ENCODE measurements at regions not wholly inside any gene's neighbourhood (a gene's known extent, or its start where the extent isn't known, plus 50 kb on each side); places are given as distances from the start of the nearest gene placed in this dataset.

DNA sequence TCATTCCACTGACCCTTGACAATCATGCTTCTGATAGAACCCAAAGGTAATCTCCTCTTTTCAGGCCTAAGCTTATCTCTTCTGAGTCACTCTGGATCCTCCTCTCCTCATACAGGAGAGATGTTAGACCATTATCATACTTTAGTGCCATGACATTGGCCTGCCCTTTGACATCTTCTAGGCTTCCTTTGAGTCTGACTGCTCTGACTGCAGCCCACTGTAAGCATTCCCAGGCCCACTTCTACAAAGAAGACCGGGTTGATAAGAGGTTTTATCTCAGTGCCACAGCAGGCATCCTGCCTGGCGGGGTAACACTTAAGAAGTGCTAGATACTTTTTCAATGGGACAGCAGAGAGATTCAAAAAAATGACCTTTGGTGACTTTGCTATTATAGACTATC lies 438.0 kb downstream of the KCNA4 start:
- TF ChIP-seq, protein P1, sequence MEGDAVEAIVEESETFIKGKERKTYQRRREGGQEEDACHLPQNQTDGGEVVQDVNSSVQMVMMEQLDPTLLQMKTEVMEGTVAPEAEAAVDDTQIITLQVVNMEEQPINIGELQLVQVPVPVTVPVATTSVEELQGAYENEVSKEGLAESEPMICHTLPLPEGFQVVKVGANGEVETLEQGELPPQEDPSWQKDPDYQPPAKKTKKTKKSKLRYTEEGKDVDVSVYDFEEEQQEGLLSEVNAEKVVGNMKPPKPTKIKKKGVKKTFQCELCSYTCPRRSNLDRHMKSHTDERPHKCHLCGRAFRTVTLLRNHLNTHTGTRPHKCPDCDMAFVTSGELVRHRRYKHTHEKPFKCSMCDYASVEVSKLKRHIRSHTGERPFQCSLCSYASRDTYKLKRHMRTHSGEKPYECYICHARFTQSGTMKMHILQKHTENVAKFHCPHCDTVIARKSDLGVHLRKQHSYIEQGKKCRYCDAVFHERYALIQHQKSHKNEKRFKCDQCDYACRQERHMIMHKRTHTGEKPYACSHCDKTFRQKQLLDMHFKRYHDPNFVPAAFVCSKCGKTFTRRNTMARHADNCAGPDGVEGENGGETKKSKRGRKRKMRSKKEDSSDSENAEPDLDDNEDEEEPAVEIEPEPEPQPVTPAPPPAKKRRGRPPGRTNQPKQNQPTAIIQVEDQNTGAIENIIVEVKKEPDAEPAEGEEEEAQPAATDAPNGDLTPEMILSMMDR (IDR thresholded peaks at IDR 0.05), result no peak
- ATAC-seq, result no peak
- peaks cover 23% of the 10 kb centered on the region for H3K9me3 Mint-ChIP-seq
- ChIA-PET CTCF (no interaction called here), POLR2A (no interaction called here)
- no peaks in the 10 kb centered on the region for H3K36me3 Mint-ChIP-seq (ENCODE audit: low read depth)
- no peaks in the 10 kb centered on the region for H3K4me1 Mint-ChIP-seq (ENCODE audit: low read depth)
- H3K4me3 Mint-ChIP-seq, result no peak overlapping the region
- H3K27me3 Mint-ChIP-seq, result no peaks in the 10 kb centered on the region
- intact Hi-C loops (cut with micrococcal nuclease), result no loop called here
- no peak for DNase-seq
- H3K27ac Mint-ChIP-seq, result no peak overlapping the region

DNA sequence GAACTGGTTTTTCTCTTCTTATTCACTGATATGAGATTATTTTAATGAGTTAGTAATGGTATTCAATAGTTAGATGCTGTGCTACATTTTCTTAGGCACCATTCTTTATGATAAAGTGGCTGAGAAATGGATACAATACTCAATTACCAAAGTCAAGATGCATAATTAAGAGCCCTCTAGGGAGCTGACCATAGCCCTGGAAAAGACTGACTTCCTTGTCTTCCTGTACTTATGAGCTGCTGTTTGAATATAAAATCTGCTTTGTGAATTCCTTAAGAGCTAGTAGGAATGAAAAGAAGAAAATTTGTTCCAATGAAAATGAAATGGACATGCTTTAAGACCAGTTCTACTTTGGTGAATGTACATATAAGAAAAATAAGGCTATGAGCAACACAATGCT lies 452.3 kb downstream of the KCNA4 start:
- no peak overlapping the region for H3K4me3 Mint-ChIP-seq
- no peaks in the 10 kb centered on the region for H3K4me1 Mint-ChIP-seq (ENCODE audit: low read depth)
- no peaks in the 10 kb centered on the region for H3K36me3 Mint-ChIP-seq (ENCODE audit: low read depth)
- DNase-seq, result no peak
- H3K9me3 Mint-ChIP-seq, result peaks cover 10% of the 10 kb centered on the region
- intact Hi-C loops (cut with micrococcal nuclease), result no loop called here
- ATAC-seq, result no peak
- H3K27me3 Mint-ChIP-seq, result no peaks in the 10 kb centered on the region
- ChIA-PET CTCF (no interaction called here), POLR2A (no interaction called here)
- TF ChIP-seq, protein P1 (IDR thresholded peaks at IDR 0.05), result no peak
- H3K27ac Mint-ChIP-seq, result no peak overlapping the region

DNA sequence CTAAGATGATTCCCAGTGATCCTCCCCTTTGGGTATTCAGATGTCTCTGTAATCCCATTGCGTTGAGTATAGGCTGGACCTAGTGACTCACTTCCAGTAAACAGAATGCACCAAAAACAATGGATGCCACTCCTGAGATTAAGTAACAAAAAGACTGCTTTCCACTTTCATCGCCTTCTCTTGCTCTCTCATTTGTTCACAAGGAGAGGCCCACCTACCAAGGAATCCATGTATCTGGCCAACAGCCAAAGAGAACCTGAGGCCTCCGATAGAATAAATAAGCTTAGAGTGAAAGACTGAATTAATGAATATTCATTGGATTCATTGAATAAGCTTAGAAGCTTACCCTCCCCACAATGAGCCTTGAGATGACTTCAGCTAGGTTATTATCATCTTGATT lies 454.6 kb downstream of the KCNA4 start:
- Mint-ChIP-seq H3K4me3 (no peak overlapping the region), H3K27me3 (no peaks in the 10 kb centered on the region), H3K4me1 (ENCODE audit: low read depth) (no peaks in the 10 kb centered on the region), H3K27ac (no peak overlapping the region), H3K9me3 (peaks cover 9% of the 10 kb centered on the region), H3K36me3 (ENCODE audit: low read depth) (no peaks in the 10 kb centered on the region)
- TF ChIP-seq, protein P1 (IDR thresholded peaks at IDR 0.05), result no peak
- intact Hi-C loops (cut with micrococcal nuclease), result no loop called here
- ChIA-PET POLR2A (no interaction called here), CTCF (no interaction called here)
- DNase-seq, result no peak
- ATAC-seq, result no peak

DNA sequence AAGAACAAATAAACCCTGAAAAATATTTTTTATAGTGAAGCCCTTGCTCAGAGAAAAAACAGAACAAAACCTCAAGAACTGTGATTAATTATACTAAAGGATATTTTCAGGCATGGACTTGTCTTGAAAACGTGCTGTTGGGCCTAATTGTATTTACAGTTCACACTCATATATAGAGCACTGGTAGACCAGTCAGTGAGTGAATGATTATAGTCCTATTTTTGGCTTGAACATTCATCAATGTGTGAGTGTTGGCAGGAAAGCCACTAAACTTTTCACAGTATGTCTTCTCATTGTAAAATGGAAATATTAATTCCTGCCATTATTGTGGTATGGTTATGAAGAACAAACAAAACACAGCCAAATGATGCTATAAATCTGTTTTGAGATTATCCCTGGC lies 462.8 kb downstream of the KCNA4 start:
- Mint-ChIP-seq H3K27ac (no peak overlapping the region), H3K36me3 (ENCODE audit: low read depth) (no peaks in the 10 kb centered on the region), H3K4me1 (ENCODE audit: low read depth) (no peaks in the 10 kb centered on the region), H3K27me3 (no peaks in the 10 kb centered on the region), H3K9me3 (peaks cover 2% of the 10 kb centered on the region), H3K4me3 (no peak overlapping the region)
- DNase-seq, result no peak
- no peak for ATAC-seq
- CTCF ChIA-PET, result no interaction called here
- TF ChIP-seq, protein P1 (IDR thresholded peaks at IDR 0.05), result no peak
- intact Hi-C loops (cut with micrococcal nuclease), result no loop called here
- POLR2A ChIA-PET, result no interaction called here

DNA sequence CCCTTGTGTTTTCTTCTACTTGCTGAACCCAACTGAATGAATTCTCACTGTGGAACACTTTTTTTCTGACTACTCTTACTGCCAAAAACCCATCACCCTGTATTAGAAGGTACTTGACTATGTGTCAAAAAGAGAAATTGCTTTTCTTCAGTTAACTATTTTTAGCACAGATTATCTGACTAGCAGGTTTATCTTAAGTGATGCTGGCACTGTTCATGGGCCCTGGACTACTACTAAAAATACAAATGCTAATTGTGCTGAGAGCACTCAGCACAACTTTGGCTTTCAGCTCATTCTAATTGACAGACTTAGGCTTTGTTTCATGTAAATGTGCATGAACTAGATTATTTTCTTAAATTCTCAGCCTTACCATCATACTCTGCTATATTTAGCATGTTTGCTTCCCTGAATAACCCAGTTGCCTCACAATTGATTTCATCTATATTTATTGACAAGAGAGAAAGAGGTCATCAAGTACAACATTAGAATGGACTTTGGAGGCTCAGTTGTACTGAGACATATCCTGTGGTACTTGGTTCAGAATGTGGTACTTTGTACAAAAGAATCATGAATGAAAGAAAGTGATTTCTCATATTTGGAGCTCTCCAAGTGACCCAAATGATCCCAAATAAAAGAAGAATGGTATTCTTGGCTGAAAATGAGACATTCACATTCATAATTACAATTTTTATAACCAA lies 478.3 kb downstream of the KCNA4 start:
- POLR2A ChIA-PET, result no interaction called here
- TF ChIP-seq, protein P1 (IDR thresholded peaks at IDR 0.05), result no peak
- Mint-ChIP-seq H3K27ac (no peak overlapping the region), H3K27me3 (no peaks in the 10 kb centered on the region), H3K9me3 (peaks cover 5% of the 10 kb centered on the region), H3K4me1 (ENCODE audit: low read depth) (no peaks in the 10 kb centered on the region), H3K36me3 (ENCODE audit: low read depth) (no peaks in the 10 kb centered on the region), H3K4me3 (no peak overlapping the region)
- intact Hi-C loops (cut with micrococcal nuclease), result no loop called here
- ATAC-seq (no peak), DNase-seq (no peak)
- CTCF ChIA-PET, result no interaction called here

Data from activated CD8-positive, alpha-beta T cell treated with anti-CD3 and anti-CD28 coated beads for 36 hours (primary cell).